NCI-H2029 treated with DMSO at 0.1 percent for 48 hours (cell line): ENCODE measurements at regions not wholly inside any gene's neighbourhood (a gene's known extent, or its start where the extent isn't known, plus 50 kb on each side); places are given as distances from the start of the nearest gene placed in this dataset.

Source experiments
- DNase-seq: peaks from one replicate; lab custom pipeline; 2025; lab: John Stamatoyannopoulos, UW

GRCh38 chr13:90532861-90533492 is 814.5 kb upstream of the MIR17HG start:
- no peak for DNase-seq

- DNase-seq: no peak
These were observed 813.6 kb upstream of the MIR17HG start for GRCh38 chr13:90533866-90534265.

DNA sequence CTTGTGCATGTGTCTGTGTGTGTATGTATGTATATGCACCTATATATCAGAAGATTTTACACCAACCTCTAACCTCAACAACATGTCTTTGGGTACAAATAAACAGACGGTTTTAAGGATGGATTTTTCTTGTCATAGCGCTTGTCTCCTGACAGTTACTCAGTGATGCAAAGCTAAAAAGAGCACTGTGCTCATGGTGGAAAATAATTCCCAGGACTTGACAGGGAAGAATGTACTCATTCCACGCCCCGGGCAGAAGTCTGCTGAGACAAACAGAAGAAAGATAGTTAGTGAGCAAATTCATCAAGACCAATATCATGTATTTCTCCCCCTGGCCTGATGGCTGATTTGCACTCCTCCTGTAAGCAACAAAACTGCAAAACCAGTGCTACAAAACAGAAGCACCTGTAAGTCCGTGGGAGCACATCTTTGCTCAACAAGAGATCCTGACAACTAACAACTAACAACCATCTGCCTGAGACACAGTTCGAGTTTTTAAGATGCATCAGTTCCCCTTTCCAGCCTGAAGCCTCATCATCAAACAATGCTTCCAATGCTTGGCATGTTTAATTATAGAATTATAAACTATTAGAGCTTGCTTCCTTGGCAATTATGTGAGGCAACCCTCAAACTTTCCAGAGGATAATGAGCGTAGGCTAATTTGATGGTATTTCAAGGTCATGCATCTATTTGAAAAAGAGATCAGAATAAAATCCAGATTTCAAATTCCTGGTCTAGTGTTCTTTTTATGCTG is 812.7 kb upstream of the MIR17HG start:
- no peak for DNase-seq

DNA sequence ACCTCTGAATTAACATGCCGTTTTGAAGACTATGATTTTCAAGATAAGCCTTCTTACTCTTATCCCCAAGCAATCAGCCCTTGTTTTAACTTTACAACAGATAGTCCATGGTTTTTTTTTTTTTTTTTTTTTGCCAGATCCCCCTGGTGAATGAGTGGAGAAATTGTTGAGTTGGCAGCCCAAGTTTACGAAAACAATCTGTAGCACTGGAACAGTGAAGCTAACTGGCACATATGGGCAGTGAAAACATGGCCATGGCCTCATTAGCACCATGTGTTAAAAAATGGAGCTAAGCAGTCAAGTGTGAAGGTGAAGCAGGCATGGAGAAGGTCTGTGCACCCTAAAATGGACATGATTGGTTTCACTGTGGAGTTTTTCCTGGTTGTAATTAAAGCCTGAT is 812.1 kb upstream of the MIR17HG start:
- DNase-seq: no peak

DNA sequence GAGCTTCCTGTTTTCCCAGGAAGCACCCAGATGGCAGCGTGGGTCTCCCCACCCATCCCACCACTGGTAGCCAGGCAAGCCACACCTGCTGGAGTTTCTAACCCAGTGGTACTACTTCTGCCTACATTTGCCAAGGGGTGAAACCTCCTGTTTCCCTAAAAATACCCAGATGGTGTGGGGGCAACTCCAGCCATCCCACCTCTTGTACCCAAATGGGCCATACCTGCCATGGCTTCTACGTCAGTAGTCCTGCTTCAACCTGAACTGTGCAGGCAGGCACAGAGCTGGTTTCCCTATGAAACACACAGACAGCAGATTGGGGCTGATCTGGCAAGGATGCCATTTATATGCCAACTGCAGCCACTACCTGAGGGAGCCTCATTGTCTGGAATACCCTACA is 809.4 kb upstream of the MIR17HG start:
- DNase-seq: no peak

- DNase-seq: no peak
These were observed 806.1 kb upstream of the MIR17HG start for GRCh38 chr13:90541346-90541745.

GRCh38 chr13:90542959-90543505 is 804.5 kb upstream of the MIR17HG start:
- no peak for DNase-seq

- peak; percentile 54 for DNase-seq
These were observed 802.2 kb upstream of the MIR17HG start for GRCh38 chr13:90545070-90545840.

GRCh38 chr13:90547272-90547790 is 800.2 kb upstream of the MIR17HG start:
- no peak for DNase-seq

DNA sequence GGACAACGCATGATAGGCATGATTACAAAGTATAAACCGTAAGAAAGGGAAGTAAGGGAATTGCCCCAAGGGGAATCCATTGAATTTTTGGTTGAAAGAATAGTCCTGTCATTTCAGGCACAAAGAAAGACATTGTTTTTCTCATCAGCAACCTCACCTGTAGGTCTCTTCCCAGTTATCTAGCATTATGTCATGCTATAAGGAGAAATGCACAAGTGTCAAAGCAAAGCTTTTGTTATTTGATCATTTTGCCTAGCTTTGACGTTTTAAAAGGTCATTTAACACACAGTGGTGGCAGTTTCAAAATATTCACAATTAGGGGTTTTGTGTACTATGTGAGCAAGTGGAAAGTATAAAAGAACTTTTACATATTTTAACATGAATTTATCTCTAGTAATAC is 796.2 kb upstream of the MIR17HG start:
- no peak for DNase-seq

GRCh38 chr13:90552702-90553101 is 794.8 kb upstream of the MIR17HG start:
- no peak for DNase-seq

- DNase-seq: no peak
These were observed 794.3 kb upstream of the MIR17HG start for GRCh38 chr13:90553159-90553558.

GRCh38 chr13:90557626-90558025 is 789.9 kb upstream of the MIR17HG start:
- DNase-seq: no peak

DNA sequence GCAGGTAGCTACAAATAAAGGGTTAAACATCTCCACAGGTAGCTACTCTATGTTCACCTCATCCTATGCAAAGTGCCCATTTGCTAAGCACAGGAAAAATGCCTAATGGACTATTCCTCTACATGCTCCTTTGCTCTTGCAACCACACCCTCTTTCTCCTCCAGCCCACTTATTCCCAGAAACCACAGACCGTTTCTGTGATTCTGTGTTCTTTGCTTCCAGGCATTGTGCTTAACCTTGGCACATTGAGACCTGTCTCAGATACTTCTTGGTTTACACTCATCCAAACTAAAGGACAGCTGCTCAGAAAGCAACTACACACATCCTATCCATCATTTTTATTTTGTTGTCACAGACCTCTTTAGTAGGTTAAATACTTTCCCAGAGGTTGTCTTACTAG is 785.0 kb upstream of the MIR17HG start:
- DNase-seq: no peak

- DNase-seq: no peak
These were observed 783.4 kb upstream of the MIR17HG start for GRCh38 chr13:90564096-90564495.

- no peak for DNase-seq
These were observed 782.9 kb upstream of the MIR17HG start for GRCh38 chr13:90564566-90564965.

DNA sequence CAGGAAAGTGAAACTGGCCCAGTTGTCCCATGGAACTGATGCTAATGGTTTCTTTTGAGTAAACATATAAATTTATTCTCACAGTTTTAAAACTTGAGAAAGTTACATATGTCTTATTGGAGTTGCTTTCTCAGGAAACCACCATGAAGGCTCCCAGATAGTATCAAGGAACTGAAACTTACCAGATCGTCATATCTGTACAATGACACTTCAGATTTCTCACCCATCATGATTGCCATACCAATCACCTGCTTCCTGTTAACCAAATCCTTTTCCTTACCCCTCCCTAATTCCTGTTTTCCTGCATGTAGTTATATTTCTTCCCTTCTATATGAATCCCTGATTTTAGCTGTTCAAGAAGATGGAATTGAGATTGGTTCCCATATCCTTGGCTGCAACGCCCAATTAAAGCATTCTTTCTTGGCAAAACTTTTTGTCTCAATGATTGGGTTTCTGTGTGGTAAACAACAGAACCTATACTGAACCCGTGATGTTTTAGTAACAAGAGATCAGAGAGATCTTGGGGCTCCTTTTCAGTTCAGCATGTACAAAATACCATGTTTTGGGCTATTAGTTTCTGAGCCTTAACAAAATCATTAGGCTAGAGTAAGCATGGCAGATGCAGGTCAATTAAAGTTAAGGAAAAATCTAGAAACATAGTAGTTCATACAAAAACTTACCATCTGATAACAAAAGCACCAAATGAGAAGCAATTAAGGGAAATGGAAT is 781.3 kb upstream of the MIR17HG start:
- DNase-seq: no peak

GRCh38 chr13:90568165-90568564 is 779.3 kb upstream of the MIR17HG start:
- no peak for DNase-seq

- DNase-seq: no peak
These were observed 771.4 kb upstream of the MIR17HG start for GRCh38 chr13:90576067-90576466.

DNA sequence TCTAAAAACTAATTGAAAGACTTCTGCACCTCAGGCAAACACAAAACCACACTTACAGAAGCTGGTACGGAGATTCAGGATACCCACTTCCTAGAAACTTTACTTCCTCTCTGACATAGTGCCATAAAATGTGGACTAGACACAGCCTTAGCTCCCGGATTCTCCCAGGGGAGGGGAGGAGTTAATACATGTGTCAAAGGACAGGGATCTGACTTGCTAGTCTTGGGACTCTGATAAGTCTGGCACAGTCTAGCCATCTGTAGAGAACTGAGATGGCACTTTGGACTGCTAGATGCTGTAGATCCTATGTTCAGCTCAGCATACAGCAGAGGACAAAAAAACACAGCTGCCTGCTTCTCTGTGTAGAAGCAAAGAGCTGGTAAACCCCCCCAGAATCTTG is 769.8 kb upstream of the MIR17HG start:
- no peak for DNase-seq

- no peak for DNase-seq
These were observed 762.1 kb upstream of the MIR17HG start for GRCh38 chr13:90585392-90585791.
